ENCODE measurements at regions not wholly inside any gene's neighbourhood (a gene's known extent, or its start where the extent isn't known, plus 50 kb on each side); places are given as distances from the start of the nearest gene placed in this dataset.

GRCh38 chr2:57674025-57674424, 372.6 kb upstream of the VRK2 start:
- TF ChIP-seq POLR2A (IDR thresholded peaks at IDR 0.05) (no peak), EP300 (IDR thresholded peaks at IDR 0.05) (no peak)
- TF ChIP-seq, protein P1, sequence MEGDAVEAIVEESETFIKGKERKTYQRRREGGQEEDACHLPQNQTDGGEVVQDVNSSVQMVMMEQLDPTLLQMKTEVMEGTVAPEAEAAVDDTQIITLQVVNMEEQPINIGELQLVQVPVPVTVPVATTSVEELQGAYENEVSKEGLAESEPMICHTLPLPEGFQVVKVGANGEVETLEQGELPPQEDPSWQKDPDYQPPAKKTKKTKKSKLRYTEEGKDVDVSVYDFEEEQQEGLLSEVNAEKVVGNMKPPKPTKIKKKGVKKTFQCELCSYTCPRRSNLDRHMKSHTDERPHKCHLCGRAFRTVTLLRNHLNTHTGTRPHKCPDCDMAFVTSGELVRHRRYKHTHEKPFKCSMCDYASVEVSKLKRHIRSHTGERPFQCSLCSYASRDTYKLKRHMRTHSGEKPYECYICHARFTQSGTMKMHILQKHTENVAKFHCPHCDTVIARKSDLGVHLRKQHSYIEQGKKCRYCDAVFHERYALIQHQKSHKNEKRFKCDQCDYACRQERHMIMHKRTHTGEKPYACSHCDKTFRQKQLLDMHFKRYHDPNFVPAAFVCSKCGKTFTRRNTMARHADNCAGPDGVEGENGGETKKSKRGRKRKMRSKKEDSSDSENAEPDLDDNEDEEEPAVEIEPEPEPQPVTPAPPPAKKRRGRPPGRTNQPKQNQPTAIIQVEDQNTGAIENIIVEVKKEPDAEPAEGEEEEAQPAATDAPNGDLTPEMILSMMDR (IDR thresholded peaks at IDR 0.05): no peak

All from tibial nerve (tissue), 4 donors.